Dermis microvascular lymphatic vessel endothelial cell (primary cell): ENCODE measurements at regions not wholly inside any gene's neighbourhood (a gene's known extent, or its start where the extent isn't known, plus 50 kb on each side); places are given as distances from the start of the nearest gene placed in this dataset.
A peak's percentile ranks its signal among the peaks of the same experiment; 100 is the strongest.

ENCODE experiments used
- DNase-seq, 2 donors: peaks; one replicate each; pipeline versions ENCODE4 v3.0.0 to v3.0.0-alpha.2; 2010; ENCODE audit warnings: low read depth in 2 of 2

DNA sequence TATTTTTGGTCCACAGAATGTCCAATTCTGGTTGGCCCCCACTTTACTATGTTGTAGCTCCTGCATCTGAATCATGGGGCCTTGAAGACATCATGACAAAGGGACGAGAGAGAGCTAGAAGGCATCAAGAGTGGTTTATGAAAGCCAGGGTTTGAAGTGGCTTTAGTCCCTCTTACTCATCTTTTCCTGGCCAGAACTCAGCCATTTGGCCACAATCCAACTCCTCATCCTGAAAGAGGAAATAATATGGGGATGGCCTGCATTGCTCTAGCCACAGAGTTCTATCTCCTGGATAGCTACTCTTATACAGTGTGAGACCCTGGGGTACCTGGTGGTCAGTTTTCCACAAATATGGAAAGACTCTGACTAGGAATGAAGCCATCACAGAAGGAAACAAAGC is 418.9 kb downstream of the XPNPEP1 start:
- DNase-seq: peak; percentile 5 to 29

GRCh38 chr10:109487691-109488090 is 435.6 kb downstream of the XPNPEP1 start:
- no peak for DNase-seq

GRCh38 chr10:109480836-109481235 is 442.5 kb downstream of the XPNPEP1 start:
- DNase-seq: no peak

- no peak for DNase-seq
These were observed 447.4 kb downstream of the XPNPEP1 start for GRCh38 chr10:109475711-109476421.

- DNase-seq: no peak
These were observed 448.5 kb downstream of the XPNPEP1 start for GRCh38 chr10:109474812-109475211.

DNA sequence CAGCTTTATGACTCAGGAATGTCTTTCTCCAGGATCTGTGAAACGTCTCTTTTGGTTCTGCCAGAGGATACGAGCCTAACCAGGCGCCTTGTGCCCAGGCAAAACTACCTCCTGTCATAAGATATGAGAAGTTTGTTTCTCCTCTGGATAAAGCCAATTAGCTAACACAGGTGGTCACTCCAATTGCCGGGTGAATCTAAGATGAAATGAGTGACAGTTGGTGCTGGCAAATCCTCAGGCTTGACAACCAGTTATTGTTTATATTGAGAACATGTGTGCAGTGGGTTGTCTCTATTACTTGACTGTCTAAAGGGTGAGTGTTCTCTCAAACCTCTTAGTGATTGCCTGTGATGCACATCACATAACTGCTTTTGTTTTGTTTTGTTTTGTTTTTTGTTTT is 449.1 kb downstream of the XPNPEP1 start:
- no peak for DNase-seq

DNA sequence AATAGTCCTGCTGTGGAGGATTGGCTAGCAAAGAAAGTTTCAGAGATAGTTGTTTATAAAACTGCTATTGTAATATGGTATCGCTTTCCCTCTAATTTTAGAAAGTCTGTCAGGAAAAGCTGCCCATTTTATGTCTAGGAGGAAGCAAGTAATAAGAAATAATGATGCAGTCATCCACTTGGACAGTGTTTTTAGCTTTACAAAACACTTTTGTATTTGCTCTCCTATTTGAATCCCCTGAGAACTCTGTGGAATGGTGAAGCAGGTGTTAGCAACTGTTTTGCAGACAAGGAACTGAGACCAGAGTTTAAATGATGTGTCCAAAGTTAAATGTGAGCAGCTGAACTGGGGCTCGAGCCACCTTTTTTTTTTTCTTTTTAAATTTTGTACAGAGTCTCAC is 455.8 kb downstream of the XPNPEP1 start:
- DNase-seq: no peak

- DNase-seq: no peak
These were observed 458.4 kb downstream of the XPNPEP1 start for GRCh38 chr10:109464949-109465348.

GRCh38 chr10:109457302-109457638 is 466.0 kb downstream of the XPNPEP1 start:
- DNase-seq: no peak

GRCh38 chr10:109456566-109457301 is 466.6 kb downstream of the XPNPEP1 start:
- DNase-seq: no peak

DNA sequence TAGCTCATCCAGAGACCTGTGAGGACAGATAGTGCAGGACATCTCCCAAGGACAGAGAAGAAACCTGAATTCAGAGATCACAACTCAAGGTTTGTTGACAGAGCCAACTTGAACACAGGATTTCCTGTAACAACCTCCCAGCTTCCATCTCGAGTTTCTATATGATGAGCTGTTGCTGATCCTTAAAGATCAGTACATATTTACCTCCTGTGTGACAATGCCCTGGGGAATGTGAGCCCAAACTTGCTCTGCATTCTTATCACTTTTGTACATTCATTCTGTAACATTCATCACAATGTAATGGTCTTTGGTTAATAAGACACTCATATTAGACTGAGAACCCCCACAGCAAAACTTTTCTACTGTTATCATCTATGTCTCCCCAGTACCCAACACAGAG is 468.6 kb downstream of the XPNPEP1 start:
- no peak for DNase-seq

- no peak for DNase-seq
These were observed 471.4 kb downstream of the XPNPEP1 start for GRCh38 chr10:109451879-109452278.

DNA sequence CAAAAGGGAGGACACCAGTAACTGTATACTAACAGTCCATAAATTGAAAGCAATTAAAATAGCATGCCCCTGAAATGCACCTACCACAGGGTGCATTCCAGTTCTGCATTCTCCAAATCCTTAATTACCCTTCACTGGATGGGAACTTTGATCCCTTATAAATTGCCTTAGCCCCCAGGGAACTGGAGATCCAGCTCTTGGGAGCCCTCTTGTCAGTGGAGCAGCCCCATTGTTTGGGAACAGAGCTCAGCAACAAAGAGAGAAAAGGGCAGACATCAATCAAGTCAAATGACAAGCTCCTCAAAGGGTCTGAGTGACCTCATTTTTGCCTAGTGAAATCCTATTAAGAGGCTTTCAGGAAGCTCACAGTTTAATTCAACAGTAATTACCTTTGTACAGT is 472.6 kb downstream of the XPNPEP1 start:
- DNase-seq: no peak

GRCh38 chr10:109433434-109433833 is 489.9 kb downstream of the XPNPEP1 start:
- DNase-seq: no peak

GRCh38 chr10:109432281-109432680 is 491.0 kb downstream of the XPNPEP1 start:
- no peak for DNase-seq

GRCh38 chr10:109430799-109431198 is 492.5 kb downstream of the XPNPEP1 start:
- DNase-seq: no peak

DNA sequence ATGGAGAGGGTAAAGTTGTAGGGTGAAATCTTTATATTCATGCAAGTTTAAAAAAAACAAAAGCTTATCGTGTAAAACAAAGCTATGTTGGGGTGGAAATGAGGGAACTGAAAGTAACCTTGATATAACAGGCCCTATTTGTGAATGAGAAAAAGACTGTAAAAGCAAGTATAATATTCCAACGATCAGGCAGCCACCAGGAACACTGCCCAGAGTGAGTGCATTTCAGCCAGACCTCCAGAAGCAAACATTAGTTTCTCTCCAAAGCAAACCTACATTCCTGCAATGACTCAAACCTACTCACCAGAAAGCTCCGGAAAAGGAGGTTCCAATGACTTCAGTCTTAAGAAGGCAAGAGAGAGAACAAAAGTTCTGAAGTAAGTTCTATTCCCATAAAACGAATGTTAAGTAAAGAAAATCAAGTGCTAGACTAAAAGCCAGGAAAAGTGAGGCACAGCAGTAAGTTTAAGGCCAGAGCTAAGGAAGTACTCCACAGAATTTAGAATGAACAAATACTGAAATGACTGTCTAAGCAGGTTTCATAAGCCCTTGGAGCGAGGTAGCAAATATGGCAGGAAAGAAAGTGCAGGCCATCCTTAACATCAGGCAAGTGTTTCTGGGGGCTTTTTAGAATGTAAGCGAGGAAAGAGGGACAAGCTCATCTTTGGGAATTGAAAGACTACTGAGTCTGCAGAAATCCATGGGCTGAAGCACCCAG is 493.1 kb downstream of the XPNPEP1 start:
- no peak for DNase-seq

GRCh38 chr10:109428775-109429491 is 494.4 kb downstream of the XPNPEP1 start:
- no peak for DNase-seq

- no peak for DNase-seq
These were observed 495.9 kb downstream of the XPNPEP1 start for GRCh38 chr10:109427411-109427810.

DNA sequence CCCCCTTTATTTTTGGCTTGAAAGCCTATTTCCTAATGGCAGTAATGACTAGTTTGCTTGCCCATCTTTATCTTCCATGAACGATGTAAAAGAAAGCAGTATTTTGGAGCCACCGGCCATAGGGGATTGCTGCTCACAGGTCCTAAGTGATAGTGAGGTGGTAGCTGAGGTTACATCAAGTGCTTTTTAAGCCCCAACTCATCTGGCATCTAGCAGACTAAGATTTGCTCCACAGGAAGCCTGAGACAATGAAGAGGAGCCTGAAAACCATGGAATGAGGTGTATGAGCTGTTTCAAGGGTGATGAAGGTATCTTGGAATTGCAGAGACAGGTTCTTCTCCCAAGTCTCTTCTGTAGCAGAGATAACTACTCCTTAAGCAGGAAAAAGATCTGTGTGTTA is 496.3 kb downstream of the XPNPEP1 start:
- DNase-seq: no peak

DNA sequence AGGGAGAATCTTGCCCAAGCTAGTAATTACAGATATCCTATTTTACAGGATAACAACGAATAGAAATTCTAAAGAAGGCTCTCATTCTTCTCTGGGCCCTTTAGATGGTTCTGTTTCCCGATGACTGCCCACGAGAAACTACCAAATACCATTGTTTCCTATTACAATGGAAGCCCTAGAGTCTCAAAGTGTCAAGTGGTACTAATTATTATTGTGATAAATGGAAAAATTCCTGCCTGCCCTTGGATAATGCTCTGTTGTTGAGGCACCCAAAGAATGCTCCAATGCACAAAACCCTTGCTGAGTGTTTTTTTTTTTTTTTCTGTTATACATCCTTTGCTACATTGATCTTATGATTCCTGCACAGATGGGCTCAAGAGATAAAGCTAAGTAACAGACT is 504.5 kb downstream of the XPNPEP1 start:
- DNase-seq: no peak

DNA sequence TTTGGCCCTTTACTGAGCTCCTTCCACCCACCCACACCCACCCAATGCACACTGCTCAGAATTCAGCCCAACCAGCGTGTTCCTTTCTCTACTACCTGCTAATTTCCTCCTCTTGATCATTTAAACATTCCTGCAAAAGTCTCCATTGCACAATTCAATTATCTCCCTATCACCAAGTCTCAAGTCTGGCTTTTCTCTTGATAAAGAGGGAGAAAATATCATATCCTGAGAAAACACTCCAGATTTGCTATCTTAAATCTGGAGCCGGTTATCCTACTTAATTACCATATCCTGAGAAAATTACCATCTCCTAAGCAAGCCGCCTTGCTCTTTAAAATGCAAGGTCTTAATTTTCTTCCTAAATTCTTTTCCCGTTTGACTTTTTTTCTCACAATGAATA is 505.5 kb downstream of the XPNPEP1 start:
- no peak for DNase-seq
